K562 (cell line): ENCODE measurements at regions not wholly inside any gene's neighbourhood (a gene's known extent, or its start where the extent isn't known, plus 50 kb on each side); places are given as distances from the start of the nearest gene placed in this dataset.
A peak's percentile ranks its signal among the peaks of the same experiment; 100 is the strongest.

Source experiments
- ARID1B ChIP-seq: fragments of 450-650 bp; IDR thresholded peaks from 2 replicates; pipeline ENCODE4 v1.6.1; 2016; ENCODE audit warnings: antibody characterized with exemption, mild to moderate bottlenecking, inconsistent platforms
- BMI1 ChIP-seq: fragments of 150-350 bp; IDR thresholded peaks from 2 replicates; pipeline ENCODE4 v1.6.1; 2014; ENCODE audit warnings: low read length
- ETV1 ChIP-seq: fragments of 450-650 bp; conservative IDR thresholded peaks from 2 replicates; pipeline ENCODE4 v1.6.1; 2016; ENCODE audit warnings: missing genetic modification characterization, control low read depth, low read depth, missing compliant biosample characterization
- FOXJ2 ChIP-seq: fragments of 200-800 bp; sonication (Bioruptor generic); IDR thresholded peaks from 2 replicates; pipeline ENCODE4 v1.6.1; 2016; ENCODE audit warnings: missing genetic modification characterization, missing compliant biosample characterization
- GABPB1 ChIP-seq: sonication (generic); formaldehyde crosslinking; IDR thresholded peaks from 2 replicates; pipeline ENCODE4 v1.8.0; 2022; ENCODE audit warnings: mild to moderate bottlenecking, missing genetic modification reagents
- PCBP1 ChIP-seq: fragments of 200-400 bp; formaldehyde crosslinking; IDR thresholded peaks from 2 replicates; pipeline ENCODE4 v1.6.1; 2018; ENCODE audit warnings: mild to moderate bottlenecking, low read depth, low read length; ENCODE audit not compliant: poor library complexity, severe bottlenecking
- SMAD2 ChIP-seq: fragments of 150-350 bp; IDR thresholded peaks from 2 replicates; pipeline ENCODE4 v1.6.1; 2014; ENCODE audit warnings: low read depth, mild to moderate bottlenecking, low read length
- ZNF253 ChIP-seq: fragments of 250-450 bp; sonication (Bioruptor Pico); conservative IDR thresholded peaks from 2 replicates; pipeline ENCODE4 v1.6.1; 2021; ENCODE audit warnings: mild to moderate bottlenecking
- ZNF740 ChIP-seq, 3 experiments: fragments of 200-800 bp in 1 of 3; sonication (Bioruptor generic) in 1 of 3; sonication (generic) in 1 of 3; formaldehyde crosslinking in 1 of 3; IDR thresholded peaks; 2 replicates each; pipeline versions ENCODE4 v1.6.1 to v1.8.0; 2016 to 2022; ENCODE audit warnings: mild to moderate bottlenecking in 2 of 3, missing compliant biosample characterization in 2 of 3, missing genetic modification characterization in 2 of 3, missing genetic modification reagents in 1 of 3
- TF ChIP-seq, protein P1 (sequence below): fragments of 450-650 bp; IDR thresholded peaks from 2 replicates; pipeline ENCODE4 v1.6.1; 2016; ENCODE audit warnings: missing biosample characterization, missing genetic modification characterization

- peak; percentile 87 for TF ChIP-seq ETV1
- TF ChIP-seq SMAD2 = no peak
- peak; percentile 95 for TF ChIP-seq ARID1B
- no peak for TF ChIP-seq FOXJ2 (tag)
- no peak for TF ChIP-seq PCBP1
- no peak for TF ChIP-seq ZNF740 (CRISPR knock-in tag; IDR thresholded peaks at IDR 0.05)
- no peak for TF ChIP-seq ZNF740 (tag; IDR thresholded peaks at IDR 0.05)
- no peak for TF ChIP-seq BMI1
- TF ChIP-seq GABPB1 = peak; percentile 65
- TF ChIP-seq, protein P1, sequence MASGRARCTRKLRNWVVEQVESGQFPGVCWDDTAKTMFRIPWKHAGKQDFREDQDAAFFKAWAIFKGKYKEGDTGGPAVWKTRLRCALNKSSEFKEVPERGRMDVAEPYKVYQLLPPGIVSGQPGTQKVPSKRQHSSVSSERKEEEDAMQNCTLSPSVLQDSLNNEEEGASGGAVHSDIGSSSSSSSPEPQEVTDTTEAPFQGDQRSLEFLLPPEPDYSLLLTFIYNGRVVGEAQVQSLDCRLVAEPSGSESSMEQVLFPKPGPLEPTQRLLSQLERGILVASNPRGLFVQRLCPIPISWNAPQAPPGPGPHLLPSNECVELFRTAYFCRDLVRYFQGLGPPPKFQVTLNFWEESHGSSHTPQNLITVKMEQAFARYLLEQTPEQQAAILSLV (tag) = no peak
- TF ChIP-seq ZNF253 (CRISPR knock-in tag) = no peak
Observed at GRCh38 chr2:74048843-74049519, 64.3 kb downstream of the TET3 start (continued).
